Left kidney (tissue), 1 donor: ENCODE measurements at regions not wholly inside any gene's neighbourhood (a gene's known extent, or its start where the extent isn't known, plus 50 kb on each side); places are given as distances from the start of the nearest gene placed in this dataset.

ENCODE experiments used
- DNase-seq: peaks from one replicate; pipeline ENCODE4 v3.0.0-alpha.2; 2013

DNA sequence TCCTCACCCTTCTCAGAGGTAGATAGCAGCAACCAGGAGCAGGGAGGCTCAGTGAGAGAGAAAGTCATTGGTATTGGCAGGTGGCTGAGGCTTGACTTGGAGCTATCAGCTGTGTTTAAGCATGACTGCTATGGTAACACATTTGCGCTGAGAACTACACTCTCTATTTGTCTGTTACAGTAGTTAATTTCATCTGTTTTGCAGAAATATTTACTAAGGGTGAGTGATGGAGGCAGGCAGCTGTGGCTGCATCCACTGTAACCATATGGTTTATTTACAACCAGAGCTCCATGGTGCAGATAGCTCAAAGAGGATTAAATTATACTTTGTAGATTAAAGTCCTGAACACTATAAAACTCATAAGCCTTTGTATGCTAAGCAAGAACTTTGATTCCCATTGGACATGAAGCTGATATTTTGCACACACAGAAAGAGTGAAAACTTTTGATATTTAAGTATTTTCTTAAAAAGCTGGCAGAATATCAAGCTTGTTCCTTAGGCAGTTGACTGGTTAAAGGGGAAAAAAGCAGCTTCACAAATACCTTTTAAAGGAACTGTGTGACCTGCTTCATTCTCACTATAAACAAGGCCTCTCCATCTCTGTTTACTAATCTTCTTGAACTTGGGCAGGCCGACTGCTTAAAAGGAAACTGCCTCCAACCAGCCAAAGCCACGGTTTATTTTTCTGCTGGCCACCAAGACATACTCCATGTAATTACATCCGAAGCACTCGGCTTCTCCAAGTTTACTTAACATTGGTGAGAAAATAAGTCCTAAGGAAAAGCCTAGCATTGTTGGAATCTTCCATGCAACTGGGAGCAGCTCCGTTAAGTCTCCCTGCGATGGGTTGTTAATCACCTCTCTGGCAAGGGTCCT is 299.8 kb upstream of the ZFHX3 start:
- DNase-seq = no peak

DNA sequence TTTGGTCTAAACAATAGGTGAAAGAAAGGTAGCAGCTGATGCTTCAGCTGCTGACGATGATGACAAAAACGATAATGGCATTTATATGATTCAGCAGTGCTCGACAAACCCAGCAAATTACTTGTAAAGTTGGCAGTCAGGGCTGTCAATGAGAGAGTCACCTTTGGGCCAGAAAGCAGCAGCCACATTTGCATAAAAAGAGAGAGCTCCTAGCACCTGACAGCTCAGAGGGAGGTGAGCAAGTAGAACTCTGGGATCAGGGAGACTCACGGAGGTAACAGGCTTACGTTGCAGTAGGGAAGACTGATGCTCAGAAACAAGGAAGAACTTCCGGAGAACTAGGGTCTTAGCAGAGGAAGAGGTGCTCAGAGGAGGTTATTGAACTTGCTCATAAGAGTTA is 291.9 kb upstream of the ZFHX3 start:
- DNase-seq = no peak

DNA sequence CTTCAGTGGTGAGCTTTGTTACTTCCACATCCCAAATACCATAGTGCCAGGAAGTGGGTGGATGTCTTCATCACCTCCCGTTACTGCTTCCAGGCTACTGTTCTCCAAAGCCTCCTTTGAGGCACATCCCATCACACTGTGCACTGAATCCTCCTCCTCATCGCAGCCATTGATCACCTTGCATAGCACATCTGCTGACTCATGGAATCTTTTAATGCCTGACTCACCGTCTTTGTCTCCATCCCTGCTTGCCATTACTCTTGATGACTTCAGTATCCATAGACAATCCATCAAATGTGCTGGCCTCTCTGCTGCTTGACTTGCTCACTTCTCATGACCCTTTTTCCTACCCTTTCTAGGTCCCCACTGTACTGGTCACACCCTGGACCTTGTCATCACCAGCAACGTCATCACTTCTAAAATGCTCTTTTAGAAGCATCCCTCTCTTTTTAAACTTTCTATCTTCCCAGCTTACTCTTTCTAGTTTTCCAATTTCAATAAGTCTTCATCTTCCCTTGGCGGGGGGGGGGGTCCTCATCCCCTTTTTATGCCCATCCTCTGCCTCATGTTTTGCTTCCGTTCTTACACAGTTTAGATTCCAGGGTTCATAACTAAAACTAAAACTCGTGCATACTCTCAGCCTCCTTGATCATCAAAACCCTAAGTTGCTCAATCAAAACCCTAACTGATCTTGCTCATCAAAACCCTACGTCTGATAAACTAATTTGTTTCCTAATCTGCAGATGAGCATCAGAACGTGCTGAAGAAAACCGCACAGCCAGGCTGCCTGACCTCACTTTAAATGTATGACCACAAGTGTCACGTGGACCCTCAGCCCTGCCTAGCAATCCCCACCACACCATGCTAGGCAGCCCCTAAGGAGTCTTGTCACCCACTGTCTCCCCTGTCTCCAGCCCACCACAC is 289.7 kb upstream of the ZFHX3 start:
- DNase-seq = no peak

DNA sequence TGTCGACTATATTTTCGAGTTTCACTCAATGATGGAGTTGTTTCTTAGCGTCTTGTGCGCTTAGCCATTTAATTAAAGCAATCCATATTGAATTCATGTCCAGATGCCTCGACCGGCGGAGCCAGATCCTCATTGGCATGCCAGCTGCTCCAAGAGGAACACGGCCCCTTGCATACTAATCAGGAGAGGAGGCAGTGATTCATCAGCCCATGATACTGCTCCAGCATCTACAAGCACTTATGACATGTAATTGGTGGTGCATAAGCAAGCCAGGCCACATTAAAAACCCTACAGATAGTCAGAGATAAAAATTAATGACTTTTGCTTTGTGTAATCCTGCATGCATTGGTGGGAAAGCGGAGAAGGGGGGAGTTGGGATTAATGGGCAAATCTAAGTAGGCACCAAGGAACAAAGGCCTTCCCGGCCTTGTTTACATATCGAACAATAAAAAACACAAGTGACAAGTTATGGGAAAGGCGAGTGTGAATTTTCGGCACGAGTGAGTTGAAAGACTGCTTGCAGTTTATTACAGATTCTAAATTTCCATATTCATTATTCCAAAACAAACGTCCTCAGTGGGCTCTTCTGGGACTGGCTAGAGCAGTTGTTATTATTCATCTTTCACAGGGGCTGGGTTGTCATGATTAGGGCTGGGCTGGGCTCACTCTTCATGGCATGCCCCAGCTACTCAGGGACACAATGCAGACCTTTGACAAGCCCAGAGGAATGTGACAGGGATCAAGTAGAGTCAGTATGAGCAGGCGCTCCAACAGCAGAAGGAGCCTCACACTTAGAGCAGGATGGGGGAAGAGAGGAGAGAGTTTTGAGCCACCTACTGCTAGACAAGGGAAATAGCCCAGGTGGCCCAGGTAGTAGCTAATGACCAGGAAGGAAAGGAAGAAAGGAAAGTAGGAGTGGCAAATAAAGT is 281.7 kb upstream of the ZFHX3 start:
- no peak for DNase-seq

DNA sequence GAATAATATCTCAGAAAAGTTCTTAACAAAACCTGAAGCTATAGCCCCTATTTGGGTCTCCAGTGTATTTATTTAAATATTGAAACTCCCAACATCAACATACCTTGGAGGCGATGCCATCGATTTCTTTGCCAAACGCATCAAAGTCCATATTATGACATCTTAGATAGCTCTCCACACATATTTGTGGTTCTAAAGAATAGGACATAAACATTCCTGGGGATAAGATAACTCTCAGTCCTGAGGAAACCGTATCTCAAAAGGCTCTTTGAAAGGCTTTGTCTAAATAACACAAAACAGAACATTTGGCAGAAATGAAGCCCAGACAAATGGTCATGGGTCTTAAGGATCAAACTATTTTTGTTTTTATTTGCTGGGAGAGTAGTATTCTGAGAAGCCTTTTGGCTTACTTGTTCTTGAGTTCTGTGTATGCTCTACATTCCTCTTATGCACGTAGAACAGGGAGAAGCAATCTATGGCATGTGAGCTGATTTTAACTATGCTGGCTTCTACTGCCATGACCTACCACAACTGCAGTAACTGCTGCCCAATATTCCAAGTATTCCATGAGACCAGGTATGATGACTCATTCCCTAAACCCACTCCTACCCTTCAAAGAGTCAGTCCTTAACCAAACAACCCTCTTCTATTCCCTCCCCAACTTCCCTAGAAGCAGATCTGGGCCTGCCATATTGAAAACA is 279.0 kb upstream of the ZFHX3 start:
- no peak for DNase-seq

DNA sequence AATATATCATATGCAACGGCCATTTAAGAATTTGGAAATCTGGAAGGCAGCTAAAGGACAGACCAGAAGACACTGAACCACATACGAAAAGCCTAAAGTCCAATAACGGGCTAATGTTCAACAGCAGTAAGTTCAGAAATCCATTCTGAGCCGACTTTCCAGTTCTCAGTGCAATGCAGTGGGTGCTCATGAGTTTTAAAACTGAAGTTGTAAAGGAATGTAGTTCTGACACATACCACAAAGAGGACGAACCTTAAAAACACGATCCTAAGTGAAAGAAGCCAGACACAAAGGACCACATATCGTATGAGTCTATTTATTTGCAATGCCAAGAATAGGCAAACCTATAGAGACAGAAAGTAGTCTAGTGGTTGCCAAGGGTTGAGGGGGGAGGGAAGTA is 278.3 kb upstream of the ZFHX3 start:
- DNase-seq = no peak

DNA sequence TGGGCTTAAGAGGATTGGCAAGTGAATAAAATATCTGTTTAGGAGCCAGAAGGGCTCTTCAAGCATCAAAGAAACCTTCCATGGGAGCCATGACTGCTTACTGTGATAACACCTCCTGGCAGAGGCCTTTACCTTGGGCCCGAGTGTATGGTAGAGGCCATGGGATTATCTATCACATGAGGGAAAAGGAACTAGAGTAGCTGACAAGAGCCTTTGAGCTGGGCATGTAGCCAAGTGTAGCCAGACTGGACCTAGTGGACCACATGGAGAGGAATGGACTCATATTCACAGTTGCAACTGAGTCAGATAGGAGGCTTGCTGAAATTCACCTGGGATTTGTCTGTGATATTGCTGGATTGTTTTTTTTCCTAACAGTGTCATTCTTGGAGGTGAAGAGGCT is 276.0 kb upstream of the ZFHX3 start:
- no peak for DNase-seq

DNA sequence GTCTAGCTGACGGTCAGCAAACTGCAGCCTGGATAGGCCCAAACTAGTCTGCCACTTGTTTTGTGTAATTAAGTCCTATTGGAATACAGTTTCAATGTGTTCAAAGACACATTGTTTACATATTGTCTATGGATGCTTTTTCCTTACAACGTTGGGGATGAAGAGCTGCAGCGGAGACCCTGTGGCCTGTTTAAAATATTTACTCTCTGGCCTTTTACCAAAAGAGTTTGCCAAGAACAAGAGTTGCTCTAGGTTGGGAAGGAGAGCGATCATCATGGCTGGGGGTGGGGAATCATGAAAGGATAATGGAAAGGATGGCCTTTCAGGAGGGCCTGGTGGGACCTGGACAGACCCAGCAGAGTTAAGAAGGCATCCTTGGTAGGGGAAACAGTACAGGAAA is 274.9 kb upstream of the ZFHX3 start:
- no peak for DNase-seq

DNA sequence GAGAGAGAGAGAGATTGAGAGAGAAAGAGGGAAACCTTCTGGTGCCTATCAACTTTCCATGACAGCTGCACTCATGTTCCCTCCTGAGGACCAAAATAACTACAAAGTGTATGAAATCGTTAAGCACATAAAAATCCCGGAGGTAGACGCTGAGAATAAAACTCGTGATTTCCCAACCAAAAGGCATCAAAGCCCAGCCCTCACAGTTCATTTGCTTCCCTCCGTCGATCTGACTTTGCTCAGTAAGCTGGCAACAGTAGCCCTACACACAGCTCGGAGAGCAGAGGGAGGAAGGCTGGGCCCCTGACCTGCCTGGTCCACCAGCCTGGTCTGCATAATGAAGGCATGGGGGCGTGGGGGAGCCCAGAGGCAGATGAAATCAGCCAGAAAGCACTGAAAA is 273.9 kb upstream of the ZFHX3 start:
- no peak for DNase-seq

DNA sequence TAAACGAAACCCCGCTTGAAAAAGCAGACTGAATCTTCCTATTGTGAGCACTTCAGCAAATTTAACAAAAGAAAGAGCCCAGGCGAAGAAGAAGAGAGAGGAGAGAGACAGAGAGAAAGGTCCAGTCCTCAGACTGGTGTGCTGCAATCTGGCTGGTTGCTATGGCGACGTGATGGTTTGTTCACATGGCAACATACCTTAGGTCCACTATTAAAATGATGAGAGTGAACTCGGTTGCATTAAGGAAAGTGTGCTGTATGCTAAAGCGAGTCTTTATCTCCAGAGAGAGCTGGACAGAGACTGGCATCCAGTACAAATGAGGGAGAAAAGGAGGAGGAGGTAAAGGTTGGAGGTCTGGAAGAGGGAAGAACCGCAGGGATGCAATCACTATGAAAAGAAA is 271.8 kb upstream of the ZFHX3 start:
- no peak for DNase-seq

DNA sequence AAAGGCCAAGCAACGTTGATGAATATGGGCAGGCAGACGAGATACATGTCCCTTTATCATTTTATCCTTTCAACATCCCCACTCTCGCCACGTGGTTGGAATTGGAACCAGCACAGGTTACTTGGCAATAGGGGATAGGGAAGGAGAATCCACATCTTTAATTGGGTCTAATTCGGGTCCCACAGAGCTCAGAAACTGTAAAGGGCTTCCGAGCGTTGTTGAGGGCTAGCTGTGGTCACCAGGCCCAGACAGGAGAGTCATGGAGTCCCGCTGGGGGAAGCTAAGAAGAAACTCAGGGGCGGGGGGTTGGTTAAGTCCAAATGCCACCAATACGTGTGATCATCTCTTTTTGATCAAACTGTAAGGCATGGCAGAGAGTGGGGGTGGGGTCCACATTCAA is 271.3 kb upstream of the ZFHX3 start:
- no peak for DNase-seq

DNA sequence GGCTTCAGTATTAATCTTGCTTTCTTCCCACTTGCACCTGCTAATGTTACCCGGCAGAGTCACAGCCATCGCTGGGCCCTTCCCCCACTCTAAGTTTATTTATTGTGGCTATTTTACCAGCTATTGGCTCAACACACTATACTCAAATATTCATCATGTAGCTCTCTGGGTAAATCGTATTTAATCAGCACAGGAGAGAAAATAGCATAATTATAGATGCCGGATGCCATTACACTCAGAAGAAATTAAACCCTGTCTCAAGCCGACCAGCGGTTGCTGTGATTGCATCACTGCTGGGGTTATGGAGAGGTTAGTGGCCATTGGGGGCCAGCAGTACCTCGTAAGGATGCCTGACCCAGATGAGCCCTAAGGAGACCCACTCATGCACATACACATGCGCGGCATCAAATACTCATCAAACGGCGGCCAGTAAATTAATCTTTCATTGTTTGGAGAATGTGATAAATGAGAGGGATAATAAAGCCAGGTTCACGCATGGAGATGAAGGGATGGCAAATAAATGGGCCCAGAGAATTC is 269.5 kb upstream of the ZFHX3 start:
- DNase-seq = no peak

DNA sequence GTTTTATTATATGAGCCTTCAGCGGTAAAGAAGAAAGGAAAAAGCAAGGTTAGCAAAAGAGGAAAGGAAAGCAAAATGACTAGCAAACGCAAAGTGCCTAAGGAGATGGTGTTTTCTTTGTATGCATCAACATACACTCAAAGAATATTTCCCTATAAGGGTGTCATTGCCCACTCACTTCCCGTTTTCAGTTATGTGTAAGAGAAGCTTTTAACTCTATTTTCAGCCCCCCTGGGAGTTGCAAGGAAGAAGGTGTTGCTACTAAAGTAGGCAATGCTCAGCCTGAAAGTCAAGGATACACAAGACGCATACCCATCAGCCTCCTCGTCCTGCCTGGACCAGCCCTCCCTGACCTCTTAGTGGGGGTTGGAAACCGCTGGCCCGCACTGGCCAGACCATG is 267.7 kb upstream of the ZFHX3 start:
- no peak for DNase-seq

DNA sequence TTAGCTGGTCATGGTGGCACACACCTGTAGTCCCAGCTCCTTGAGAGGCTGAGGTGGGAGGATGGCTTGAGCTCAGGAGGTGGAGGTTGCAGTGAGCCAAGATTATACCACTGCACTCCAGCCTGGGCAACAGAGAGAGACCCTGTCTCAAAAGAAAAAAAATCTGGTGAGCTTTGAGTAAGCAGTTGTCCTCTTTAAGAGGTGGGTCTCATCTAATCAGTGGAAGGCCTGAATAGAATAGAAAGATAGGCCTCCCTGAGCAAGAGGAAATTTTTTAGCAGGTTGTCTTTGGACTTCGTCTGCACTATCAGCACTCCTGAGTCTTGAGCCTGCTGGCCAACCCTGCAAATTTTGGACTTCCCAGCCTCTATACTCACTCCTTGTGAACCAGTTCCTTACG is 266.0 kb upstream of the ZFHX3 start:
- DNase-seq = no peak

DNA sequence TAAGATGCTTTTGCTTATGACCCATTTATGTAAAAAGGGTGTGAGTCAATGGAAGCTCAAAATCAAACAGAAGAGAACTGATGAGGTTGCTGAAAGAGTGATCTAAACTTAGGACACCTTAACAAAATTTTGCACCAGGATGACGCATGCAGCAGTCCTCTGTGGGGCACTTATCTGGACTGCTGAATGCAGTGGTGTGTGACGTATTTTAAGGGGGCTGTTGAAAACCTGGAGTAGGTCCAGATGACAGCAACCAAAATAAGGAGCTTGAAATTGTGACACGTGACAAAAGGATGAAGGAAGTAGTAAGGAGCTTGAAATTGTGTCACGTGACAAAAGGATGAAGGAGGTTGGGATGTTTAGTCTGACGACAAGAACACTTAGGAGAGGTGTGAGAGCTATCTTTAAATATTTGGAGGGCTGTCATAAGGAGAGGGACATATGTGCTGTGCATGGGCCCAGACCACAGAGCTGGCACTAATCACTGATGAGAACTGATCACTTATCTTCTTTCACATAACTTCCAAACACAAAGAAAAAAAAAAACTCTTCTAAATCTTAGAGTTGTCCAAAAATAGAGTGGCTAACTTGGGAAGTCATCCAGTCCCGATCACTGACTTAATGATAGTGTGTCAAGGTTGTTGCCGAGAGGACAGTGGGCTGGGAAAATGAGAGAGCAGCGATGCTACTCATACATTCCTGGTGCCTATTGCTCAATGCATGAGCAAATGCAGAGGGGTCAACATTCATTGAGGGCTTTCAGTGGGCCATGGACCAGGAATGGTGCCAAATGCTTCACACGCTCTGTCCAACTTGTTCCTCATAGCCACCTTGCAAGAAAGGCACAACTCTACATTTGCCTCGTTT is 264.2 kb upstream of the ZFHX3 start:
- no peak for DNase-seq

DNA sequence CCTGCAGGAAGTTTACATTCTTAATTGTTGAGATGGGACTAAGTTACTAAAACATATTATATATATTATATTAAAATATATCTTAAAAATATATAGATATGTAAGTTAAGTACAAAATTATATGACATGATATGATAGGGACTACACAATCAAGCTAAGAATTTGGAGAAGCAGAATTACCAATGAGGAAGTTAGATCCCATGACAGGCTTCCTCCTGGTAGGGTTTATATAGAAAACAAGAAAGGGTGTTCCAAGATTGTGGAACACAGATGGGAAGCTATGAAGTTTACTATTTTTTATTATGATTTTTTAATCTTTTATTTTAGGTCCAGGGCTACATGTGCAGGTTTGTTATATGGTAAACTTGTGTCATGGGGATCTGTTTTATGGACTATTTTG is 260.8 kb upstream of the ZFHX3 start:
- DNase-seq = no peak

DNA sequence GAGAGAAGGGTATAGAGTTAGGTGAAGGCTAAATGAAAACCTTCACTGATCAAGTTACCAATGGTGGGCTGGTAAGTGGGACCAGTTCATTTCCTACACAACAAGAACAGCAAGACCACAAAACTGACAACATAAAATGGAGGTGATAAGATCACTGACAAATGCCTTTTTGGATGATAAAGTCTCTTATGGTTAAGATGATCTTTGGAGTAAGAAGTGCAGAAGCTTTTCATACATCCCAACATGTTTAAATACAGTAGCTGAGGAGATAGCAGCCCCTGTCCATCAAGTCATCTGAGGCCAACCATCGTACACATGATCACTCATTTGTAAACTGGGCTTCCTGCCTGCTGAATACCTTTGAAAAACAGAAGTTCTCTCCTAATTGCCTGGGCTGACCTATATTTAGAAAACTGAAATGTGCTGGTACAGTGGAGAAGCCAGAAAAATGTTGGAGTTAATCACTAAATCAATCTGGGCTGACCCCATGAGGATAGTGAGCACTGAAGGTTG is 259.0 kb upstream of the ZFHX3 start:
- no peak for DNase-seq

DNA sequence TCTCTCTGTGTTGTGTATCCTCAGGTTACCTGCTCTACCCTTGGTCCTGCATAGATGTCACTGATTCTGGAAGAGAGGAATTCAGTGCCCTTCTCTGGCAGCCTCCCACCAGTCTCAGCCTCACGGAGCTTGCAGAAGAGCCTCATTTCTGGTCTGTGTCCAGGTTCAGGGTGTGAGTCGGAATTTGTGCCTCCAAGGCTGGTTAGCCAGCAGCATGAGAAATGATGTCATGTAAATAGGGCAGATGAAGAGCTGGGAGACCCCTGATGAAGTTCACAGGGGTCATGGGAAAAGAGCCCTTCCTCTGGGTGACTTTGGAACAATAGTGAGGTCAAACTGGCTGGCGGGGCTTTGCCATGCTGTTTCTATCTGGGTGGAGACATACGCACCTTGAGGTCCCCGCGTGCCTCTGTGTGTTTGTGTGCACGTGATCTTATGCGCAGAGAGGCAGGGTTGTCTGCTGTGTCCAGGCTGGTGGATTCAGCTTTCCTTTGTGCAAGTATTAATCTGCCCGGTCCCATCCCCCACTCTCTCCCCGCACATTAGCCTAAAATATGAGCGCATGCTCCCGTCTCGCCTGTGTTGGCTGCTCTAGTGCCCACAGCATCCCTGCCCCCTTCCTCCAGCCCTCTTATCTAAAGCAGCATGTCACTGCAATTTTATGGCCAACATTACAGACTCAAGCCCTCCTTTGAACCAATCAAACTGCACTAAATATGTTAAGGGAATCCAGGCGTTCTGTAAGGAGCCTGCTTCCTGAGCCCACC is 256.3 kb upstream of the ZFHX3 start:
- peak; percentile 41 for DNase-seq

DNA sequence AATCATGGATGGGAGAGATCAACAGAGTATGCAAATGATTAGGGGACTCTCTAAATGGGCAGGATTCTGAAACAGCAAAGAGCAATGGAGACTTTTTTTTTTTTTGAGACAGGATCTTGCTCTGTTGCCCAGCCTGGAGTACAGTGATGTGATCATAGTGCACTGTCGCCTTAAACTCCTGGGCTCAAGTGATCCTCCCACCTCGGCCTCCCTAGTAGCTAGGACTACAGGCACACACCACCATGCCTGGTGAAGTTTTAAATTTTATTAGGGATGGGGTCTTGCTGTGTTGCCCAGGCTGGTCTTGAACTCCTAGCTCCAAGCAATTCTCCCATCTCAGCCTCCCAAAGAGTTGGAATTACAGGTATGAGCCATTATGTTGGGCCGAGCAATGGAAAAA is 255.0 kb upstream of the ZFHX3 start:
- DNase-seq = no peak
